ENCODE measurements at regions not wholly inside any gene's neighbourhood (a gene's known extent, or its start where the extent isn't known, plus 50 kb on each side); places are given as distances from the start of the nearest gene placed in this dataset.

DNA sequence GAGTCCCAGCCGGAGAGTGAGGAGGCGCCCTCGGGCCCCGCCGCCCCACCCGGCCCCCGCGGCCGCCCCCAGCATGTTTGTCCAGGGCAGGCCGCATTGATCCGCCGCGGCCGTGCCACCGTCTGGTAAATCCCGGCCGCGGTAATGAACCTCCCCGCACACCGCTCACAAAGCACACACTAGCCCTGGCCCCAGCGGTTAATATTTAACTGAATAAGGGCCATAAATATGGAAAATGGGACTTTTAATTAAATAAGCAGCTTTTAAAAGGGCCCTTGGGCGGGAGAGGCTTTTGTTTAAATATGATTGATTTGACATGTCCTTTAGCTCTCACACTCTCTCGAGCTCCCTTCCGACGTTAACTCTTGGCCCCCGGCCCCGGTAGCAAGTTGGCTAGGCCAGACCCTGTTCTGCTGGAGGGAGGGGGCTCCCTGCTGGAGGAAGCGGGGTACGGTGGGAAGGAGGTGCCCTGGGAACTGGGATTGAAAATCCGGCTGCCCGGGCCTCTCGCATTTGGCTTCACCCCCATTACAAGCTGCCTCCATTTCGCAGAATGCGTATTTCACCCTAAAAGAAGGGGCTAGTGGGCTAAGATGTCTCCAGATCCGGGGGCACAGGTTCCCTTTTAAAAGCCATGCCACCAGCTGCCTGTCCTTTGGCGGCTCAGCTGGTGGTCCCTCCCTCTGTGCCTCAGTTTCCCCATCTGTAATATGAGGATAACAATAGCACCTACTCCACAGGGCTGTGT is 199.8 kb downstream of the RBM19 start:
- 24 to 34% methylated on average over 11 to 22 of the region's 36 CpGs for WGBS, 2 donors
- H3K4me1 ChIP-seq, result no peaks in the 10 kb centered on the region
- no peak overlapping the region for H3K27ac ChIP-seq
- H3K4me3 ChIP-seq, result no peak overlapping the region
- no peak for DNase-seq
- H3K36me3 ChIP-seq, result no peaks in the 10 kb centered on the region
- H3K27me3 ChIP-seq, result peaks cover 0 to 87% (median 4%) of the 10 kb centered on the region in 4 donors
- no peaks in the 10 kb centered on the region for H3K9me3 ChIP-seq
- intact Hi-C loops (cut with DNase I), result no loop called here
- TF ChIP-seq, protein P1, sequence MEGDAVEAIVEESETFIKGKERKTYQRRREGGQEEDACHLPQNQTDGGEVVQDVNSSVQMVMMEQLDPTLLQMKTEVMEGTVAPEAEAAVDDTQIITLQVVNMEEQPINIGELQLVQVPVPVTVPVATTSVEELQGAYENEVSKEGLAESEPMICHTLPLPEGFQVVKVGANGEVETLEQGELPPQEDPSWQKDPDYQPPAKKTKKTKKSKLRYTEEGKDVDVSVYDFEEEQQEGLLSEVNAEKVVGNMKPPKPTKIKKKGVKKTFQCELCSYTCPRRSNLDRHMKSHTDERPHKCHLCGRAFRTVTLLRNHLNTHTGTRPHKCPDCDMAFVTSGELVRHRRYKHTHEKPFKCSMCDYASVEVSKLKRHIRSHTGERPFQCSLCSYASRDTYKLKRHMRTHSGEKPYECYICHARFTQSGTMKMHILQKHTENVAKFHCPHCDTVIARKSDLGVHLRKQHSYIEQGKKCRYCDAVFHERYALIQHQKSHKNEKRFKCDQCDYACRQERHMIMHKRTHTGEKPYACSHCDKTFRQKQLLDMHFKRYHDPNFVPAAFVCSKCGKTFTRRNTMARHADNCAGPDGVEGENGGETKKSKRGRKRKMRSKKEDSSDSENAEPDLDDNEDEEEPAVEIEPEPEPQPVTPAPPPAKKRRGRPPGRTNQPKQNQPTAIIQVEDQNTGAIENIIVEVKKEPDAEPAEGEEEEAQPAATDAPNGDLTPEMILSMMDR (IDR thresholded peaks at IDR 0.05), result no peak
- TF ChIP-seq POLR2A (IDR thresholded peaks at IDR 0.05), result no peak

DNA sequence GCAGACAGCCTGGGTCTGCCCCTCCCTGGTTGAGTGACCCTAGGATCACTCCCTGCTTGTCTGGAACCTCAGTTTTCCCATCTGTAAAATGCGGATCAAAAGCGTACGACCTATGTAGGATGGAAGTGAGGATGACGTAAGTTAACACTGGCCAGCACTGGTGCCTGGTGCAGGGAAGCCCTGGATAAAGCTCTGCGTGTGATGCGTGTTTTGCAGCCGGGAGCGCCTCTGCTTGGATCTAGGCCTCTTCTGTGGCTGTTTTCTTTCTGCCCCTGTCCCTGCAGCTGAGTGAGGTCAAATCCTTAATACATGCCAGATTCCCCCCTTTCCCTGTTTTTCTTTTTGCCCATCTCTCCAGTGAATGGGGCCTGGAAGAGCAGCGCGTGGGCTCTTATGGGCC is 201.5 kb downstream of the RBM19 start:
- 80 to 87% methylated on average over 10 of the region's 10 CpGs for WGBS, 2 donors
- Histone ChIP-seq H3K9me3 (no peaks in the 10 kb centered on the region), H3K27ac (no peak overlapping the region), H3K4me1 (no peaks in the 10 kb centered on the region), H3K36me3 (no peaks in the 10 kb centered on the region), H3K4me3 (no peak overlapping the region), H3K27me3 (peaks cover 0 to 97% (median 4%) of the 10 kb centered on the region in 4 donors)
- TF ChIP-seq, protein P1 (IDR thresholded peaks at IDR 0.05), result no peak
- no peak for TF ChIP-seq POLR2A (IDR thresholded peaks at IDR 0.05)
- no peak for DNase-seq
- intact Hi-C loops (cut with DNase I), result no loop called here

DNA sequence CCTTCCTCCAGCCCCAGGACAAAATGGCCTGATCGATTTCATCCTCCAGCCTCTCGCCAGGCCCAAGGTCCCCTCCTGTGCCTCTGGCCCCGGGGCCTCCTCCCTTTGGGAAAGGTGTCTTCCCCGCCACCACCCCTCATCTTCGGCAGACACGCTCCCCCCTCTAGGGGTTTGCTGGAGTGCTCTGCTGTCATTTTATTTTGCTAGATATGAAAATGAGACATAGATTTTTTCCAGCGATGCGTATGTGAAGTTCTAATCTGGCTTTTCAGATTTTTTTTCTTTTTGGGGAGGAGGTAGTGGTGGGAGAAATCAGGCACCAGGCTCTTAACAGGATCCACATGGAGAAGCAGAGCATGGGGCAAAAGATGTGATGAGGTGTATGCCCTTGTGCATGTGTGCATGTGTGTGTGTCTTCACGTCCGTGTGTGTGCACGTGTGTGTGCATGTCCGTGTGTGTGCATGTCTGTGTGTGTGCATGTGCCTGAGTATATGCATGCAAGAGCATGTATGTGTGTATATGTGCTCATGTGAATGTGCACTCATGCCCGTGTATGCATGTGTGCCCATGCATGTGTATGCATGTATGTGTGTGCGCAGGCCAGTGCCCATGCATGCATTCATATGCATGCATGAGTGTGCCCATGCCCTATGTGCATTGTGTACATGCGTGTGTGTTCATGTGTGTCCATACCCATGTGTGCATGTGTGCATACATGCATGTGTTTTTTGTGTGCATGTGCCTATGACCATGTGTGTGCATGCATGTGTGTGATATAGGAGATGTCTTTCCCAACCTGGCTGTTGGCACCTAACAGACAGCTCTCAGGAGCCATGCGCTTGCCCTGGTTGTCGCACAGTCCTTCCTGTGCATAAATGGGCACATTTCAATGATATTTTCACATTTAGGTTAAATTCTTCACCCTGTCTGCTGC is 203.0 kb downstream of the RBM19 start:
- no peaks in the 10 kb centered on the region for H3K36me3 ChIP-seq
- 46 to 51% methylated on average over 15 to 17 of the region's 17 CpGs for WGBS, 2 donors
- no peak for DNase-seq
- H3K27me3 ChIP-seq, result peaks cover 0 to 92% (median 4%) of the 10 kb centered on the region in 4 donors
- intact Hi-C loops (cut with DNase I), result no loop called here
- H3K9me3 ChIP-seq, result no peaks in the 10 kb centered on the region
- TF ChIP-seq, protein P1 (IDR thresholded peaks at IDR 0.05), result no peak
- TF ChIP-seq POLR2A (IDR thresholded peaks at IDR 0.05), result no peak
- H3K27ac ChIP-seq, result no peak overlapping the region
- H3K4me3 ChIP-seq, result no peak overlapping the region
- no peaks in the 10 kb centered on the region for H3K4me1 ChIP-seq

DNA sequence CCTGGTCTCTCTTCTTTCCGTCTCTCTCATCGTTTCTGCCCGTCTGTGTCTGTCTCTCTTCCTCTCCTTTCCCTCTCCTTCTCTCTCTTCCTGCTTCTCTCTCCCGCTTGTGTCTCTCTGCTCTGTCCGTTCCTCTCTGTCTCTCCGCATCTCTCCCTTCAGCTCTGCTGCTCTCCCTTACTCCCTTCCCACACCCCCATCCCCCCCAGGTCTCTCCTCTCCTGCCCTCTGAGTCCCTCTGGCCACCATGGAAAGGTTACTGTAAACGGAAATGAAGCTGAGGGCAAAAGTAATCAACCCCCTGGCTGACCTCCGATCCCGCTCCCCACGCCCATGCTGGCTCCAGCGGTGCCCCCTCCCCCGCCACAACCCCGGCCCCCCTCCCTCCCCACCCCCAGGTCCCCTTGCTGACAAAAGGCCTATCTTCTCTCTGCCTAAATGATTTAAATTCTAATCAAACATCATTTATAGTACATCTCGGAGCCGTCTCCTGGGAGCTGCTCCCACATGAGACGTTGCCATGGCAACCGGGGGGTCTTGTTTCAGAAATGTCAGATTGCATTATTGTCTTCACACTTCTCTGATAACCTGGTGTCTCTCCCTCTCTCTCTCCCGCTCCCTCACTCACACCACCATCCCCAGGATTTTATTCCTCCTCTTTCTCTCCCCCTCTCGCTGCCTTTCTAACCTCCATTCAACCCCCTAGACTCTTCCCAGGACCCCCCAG is 203.8 kb downstream of the RBM19 start:
- no peak for DNase-seq
- whole genome bisulfite sequencing, 2 donors, result 10 to 12% methylated on average over 16 to 19 of the region's 19 CpGs
- intact Hi-C loops (cut with DNase I), result no loop called here
- Histone ChIP-seq H3K4me1 (no peaks in the 10 kb centered on the region), H3K36me3 (no peaks in the 10 kb centered on the region), H3K4me3 (no peak overlapping the region), H3K27ac (no peak overlapping the region), H3K9me3 (no peaks in the 10 kb centered on the region), H3K27me3 (peaks cover 0 to 89% (median 4%) of the 10 kb centered on the region in 4 donors)
- TF ChIP-seq, protein P1 (IDR thresholded peaks at IDR 0.05), result no peak
- TF ChIP-seq POLR2A (IDR thresholded peaks at IDR 0.05), result no peak
